Trophoblast cell (in vitro differentiated cells and primary cell): ENCODE measurements at regions not wholly inside any gene's neighbourhood (a gene's known extent, or its start where the extent isn't known, plus 50 kb on each side); places are given as distances from the start of the nearest gene placed in this dataset.

Experiments used
- DNase-seq, 2 donors: peaks; one replicate each; pipeline ENCODE4 v3.0.0-alpha.2; 2016
- H2AFZ ChIP-seq: 2 replicates; pipeline ENCODE4 v1.6.1; 2013; ENCODE audit warnings: low read length, moderate library complexity, mild to moderate bottlenecking; ENCODE audit not compliant: insufficient read depth, poor library complexity
- H2AK5ac ChIP-seq: 2 replicates; pipeline ENCODE4 v1.6.1; 2013; ENCODE audit warnings: mild to moderate bottlenecking, low read length
- H2BK120ac ChIP-seq: 2 replicates; pipeline ENCODE4 v1.6.1; 2013; ENCODE audit warnings: low read length, mild to moderate bottlenecking, moderate library complexity; ENCODE audit not compliant: insufficient read depth, poor library complexity
- H2BK12ac ChIP-seq: 2 replicates; pipeline ENCODE4 v1.6.1; 2013; ENCODE audit warnings: mild to moderate bottlenecking, low read length, moderate library complexity
- H2BK5ac ChIP-seq: 2 replicates; pipeline ENCODE4 v1.6.1; 2013; ENCODE audit warnings: low read length, low read depth, moderate library complexity, mild to moderate bottlenecking; ENCODE audit not compliant: poor library complexity
- H3K14ac ChIP-seq: 2 replicates; pipeline ENCODE4 v1.6.1; 2013; ENCODE audit warnings: mild to moderate bottlenecking, low read length
- H3K18ac ChIP-seq: 2 replicates; pipeline ENCODE4 v1.6.1; 2013; ENCODE audit warnings: mild to moderate bottlenecking, low read length
- H3K23ac ChIP-seq: 2 replicates; pipeline ENCODE4 v1.6.1; 2013; ENCODE audit warnings: low read length
- H3K27ac ChIP-seq: 2 replicates; pipeline ENCODE4 v1.5.1; 2013; ENCODE audit warnings: low read depth, mild to moderate bottlenecking, inconsistent platforms, low read length, moderate library complexity
- H3K27me3 ChIP-seq: 2 replicates; pipeline ENCODE4 v1.6.1; 2013; ENCODE audit warnings: inconsistent platforms, mild to moderate bottlenecking, low read length, moderate library complexity; ENCODE audit not compliant: insufficient read depth
- H3K36me3 ChIP-seq, 2 experiments: 1 replicate in 1 of 2; 2 replicates in 1 of 2; pipeline ENCODE4 v1.6.1; 2013; ENCODE audit warnings: low read length in 2 of 2, mild to moderate bottlenecking in 2 of 2, moderate library complexity in 1 of 2; ENCODE audit not compliant: insufficient read depth in 2 of 2, control insufficient read depth in 1 of 2
- H3K4ac ChIP-seq: 2 replicates; pipeline ENCODE4 v1.6.1; 2013; ENCODE audit warnings: low read depth, mild to moderate bottlenecking, low read length, moderate library complexity
- H3K4me1 ChIP-seq, 2 experiments: 1 replicate in 1 of 2; 2 replicates in 1 of 2; pipeline ENCODE4 v1.6.1; 2013; ENCODE audit warnings: low read length in 2 of 2, mild to moderate bottlenecking in 2 of 2, moderate library complexity in 1 of 2; ENCODE audit not compliant: insufficient read depth in 2 of 2, control insufficient read depth in 1 of 2
- H3K4me2 ChIP-seq: 2 replicates; pipeline ENCODE4 v1.6.1; 2013; ENCODE audit warnings: inconsistent platforms, mild to moderate bottlenecking, low read length, moderate library complexity
- H3K4me3 ChIP-seq: 2 replicates; pipeline ENCODE4 v1.5.1; 2013; ENCODE audit warnings: mild to moderate bottlenecking, low read depth, low read length, inconsistent platforms
- H3K79me1 ChIP-seq: one replicate; pipeline ENCODE4 v1.6.1; 2013; ENCODE audit warnings: low read length
- H3K79me2 ChIP-seq: 2 replicates; pipeline ENCODE4 v1.6.1; 2013; ENCODE audit warnings: low read length, mild to moderate bottlenecking; ENCODE audit not compliant: control insufficient read depth, insufficient read depth, poor library complexity
- H3K9ac ChIP-seq: 2 replicates; pipeline ENCODE4 v1.6.1; 2013; ENCODE audit warnings: mild to moderate bottlenecking, low read length
- H3K9me3 ChIP-seq: 2 replicates; pipeline ENCODE4 v1.6.1; 2013; ENCODE audit warnings: low read depth, mild to moderate bottlenecking, control low read depth, inconsistent platforms, low read length; ENCODE audit not compliant: insufficient read depth
- H4K12ac ChIP-seq: 2 replicates; pipeline ENCODE4 v1.6.1; 2013; ENCODE audit warnings: low read depth, mild to moderate bottlenecking, low read length, moderate library complexity
- H4K8ac ChIP-seq: 2 replicates; pipeline ENCODE4 v1.6.1; 2013; ENCODE audit warnings: low read depth, mild to moderate bottlenecking, low read length, moderate library complexity
- H4K91ac ChIP-seq: one replicate; pipeline ENCODE4 v1.6.1; 2013; ENCODE audit warnings: low read depth, mild to moderate bottlenecking, low read length, moderate library complexity
- WGBS: extraction: QIAGEN DNeasy Blood & Tissue Kit; methylation state at CpG from one replicate; pipeline ENCODE4 v1.1.7; 2013; ENCODE audit warnings: missing lambda C conversion rate; ENCODE audit not compliant: insufficient read length, insufficient coverage; ENCODE audit errors: extremely low coverage; 5-methylcytosine and 5-hydroxymethylcytosine counted together

DNA sequence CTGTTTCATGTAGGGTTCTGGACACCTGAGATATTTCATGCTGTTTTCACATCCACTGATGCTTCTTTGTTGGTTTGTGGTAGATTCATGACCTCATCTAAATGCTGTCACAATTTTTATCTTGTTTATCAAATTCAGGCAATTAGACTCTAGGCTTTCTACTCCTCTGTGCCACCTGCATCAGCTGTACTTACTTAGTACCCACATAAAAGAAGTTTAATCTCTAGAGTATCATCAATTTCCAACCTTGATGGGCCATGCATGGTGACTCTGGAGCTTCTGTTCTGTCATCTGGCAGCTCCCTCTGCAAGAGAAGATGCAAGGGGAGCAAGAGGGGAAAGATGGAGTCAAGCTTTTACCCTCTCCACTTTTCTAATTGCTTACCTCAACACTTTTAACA lies 195.9 kb upstream of the VWC2 start:
- H4K8ac ChIP-seq, result no peak overlapping the region
- no peak overlapping the region for H2AFZ ChIP-seq
- no peaks in the 10 kb centered on the region for H3K79me1 ChIP-seq
- no peaks in the 10 kb centered on the region for H3K79me2 ChIP-seq
- DNase-seq, result no peak
- no peaks in the 10 kb centered on the region for H3K36me3 ChIP-seq
- no peak overlapping the region for H3K18ac ChIP-seq
- H2AK5ac ChIP-seq, result no peak overlapping the region
- no peak overlapping the region for H4K91ac ChIP-seq
- H2BK120ac ChIP-seq, result no peak overlapping the region
- no peak overlapping the region for H4K12ac ChIP-seq
- H3K9me3 ChIP-seq, result no peaks in the 10 kb centered on the region
- no peak overlapping the region for H3K9ac ChIP-seq
- no peak overlapping the region for H3K4ac ChIP-seq
- no peak overlapping the region for H2BK5ac ChIP-seq
- H3K27ac ChIP-seq, result no peak overlapping the region
- H3K27me3 ChIP-seq, result no peaks in the 10 kb centered on the region
- H3K23ac ChIP-seq, result no peak overlapping the region
- H3K4me2 ChIP-seq, result no peak overlapping the region
- no peak overlapping the region for H3K14ac ChIP-seq
- no peak overlapping the region for H2BK12ac ChIP-seq
- H3K4me3 ChIP-seq, result no peak overlapping the region
- no peaks in the 10 kb centered on the region for H3K4me1 ChIP-seq

DNA sequence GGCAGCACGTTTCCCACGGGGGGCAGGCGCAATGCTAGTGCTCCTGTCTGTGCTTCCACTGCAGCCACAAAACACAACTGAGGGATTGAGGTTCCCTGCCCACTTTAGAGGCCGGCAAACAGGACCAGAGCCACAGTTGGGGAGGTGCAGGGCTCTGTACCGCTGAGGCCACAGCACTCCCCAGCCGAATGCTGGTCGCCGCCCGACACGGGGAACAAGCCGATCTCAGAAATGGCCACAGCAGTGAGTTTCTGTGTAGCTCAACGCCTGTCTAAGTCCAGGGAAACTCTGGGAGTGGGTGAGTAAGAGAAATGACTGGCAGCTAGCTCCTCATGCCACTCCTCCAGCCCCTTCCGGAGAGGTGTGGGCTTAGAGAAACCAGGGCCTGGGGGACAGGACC lies 194.0 kb upstream of the VWC2 start:
- Histone ChIP-seq H2BK5ac (no peak overlapping the region), H3K27ac (no peak overlapping the region), H3K4me3 (no peak overlapping the region), H3K4me2 (no peak overlapping the region), H3K23ac (no peak overlapping the region), H3K27me3 (no peaks in the 10 kb centered on the region), H3K14ac (no peak overlapping the region), H3K79me1 (no peaks in the 10 kb centered on the region), H3K9ac (no peak overlapping the region), H2BK120ac (no peak overlapping the region), H3K79me2 (no peaks in the 10 kb centered on the region), H3K4me1 (no peaks in the 10 kb centered on the region), H4K91ac (no peak overlapping the region), H2AK5ac (no peak overlapping the region), H2AFZ (no peak overlapping the region), H4K8ac (no peak overlapping the region), H3K9me3 (no peaks in the 10 kb centered on the region), H3K18ac (no peak overlapping the region), H4K12ac (no peak overlapping the region), H2BK12ac (no peak overlapping the region), H3K36me3 (no peaks in the 10 kb centered on the region), H3K4ac (no peak overlapping the region)
- WGBS, result no CpG with 5 or more reads among the region's 13 CpGs
- no peak for DNase-seq

DNA sequence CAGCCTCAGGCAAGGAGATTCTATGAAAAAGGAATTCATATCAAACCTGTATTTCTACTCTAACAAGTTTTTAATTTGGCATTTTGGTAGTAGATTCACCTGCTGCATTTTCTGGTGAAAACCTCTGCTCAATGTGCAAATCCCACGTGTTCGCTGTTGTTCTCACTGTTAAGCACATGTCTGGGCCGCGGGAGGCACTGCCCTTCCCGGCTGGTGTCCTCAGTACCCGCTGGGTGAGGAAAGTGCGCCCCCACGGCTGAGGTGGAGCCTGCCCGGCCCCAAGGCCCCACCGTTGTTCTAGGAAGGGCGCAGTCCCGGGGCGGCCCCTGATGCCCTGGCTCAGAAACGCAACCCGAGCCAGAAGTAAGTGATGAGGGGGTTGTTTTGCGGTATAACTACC lies 193.4 kb upstream of the VWC2 start:
- H4K91ac ChIP-seq, result no peak overlapping the region
- no peak for DNase-seq
- H3K23ac ChIP-seq, result no peak overlapping the region
- no peaks in the 10 kb centered on the region for H3K79me1 ChIP-seq
- H3K18ac ChIP-seq, result no peak overlapping the region
- H4K8ac ChIP-seq, result no peak overlapping the region
- H3K9me3 ChIP-seq, result no peaks in the 10 kb centered on the region
- H2BK120ac ChIP-seq, result no peak overlapping the region
- no peak overlapping the region for H2AFZ ChIP-seq
- no peak overlapping the region for H2AK5ac ChIP-seq
- no peak overlapping the region for H3K4me3 ChIP-seq
- H3K4ac ChIP-seq, result no peak overlapping the region
- no peak overlapping the region for H3K27ac ChIP-seq
- no peak overlapping the region for H3K4me2 ChIP-seq
- no peaks in the 10 kb centered on the region for H3K79me2 ChIP-seq
- H3K36me3 ChIP-seq, result no peaks in the 10 kb centered on the region
- no peak overlapping the region for H2BK12ac ChIP-seq
- no peak overlapping the region for H4K12ac ChIP-seq
- WGBS, result no CpG with 5 or more reads among the region's 16 CpGs
- no peak overlapping the region for H3K14ac ChIP-seq
- no peaks in the 10 kb centered on the region for H3K4me1 ChIP-seq
- no peaks in the 10 kb centered on the region for H3K27me3 ChIP-seq
- no peak overlapping the region for H3K9ac ChIP-seq
- no peak overlapping the region for H2BK5ac ChIP-seq

DNA sequence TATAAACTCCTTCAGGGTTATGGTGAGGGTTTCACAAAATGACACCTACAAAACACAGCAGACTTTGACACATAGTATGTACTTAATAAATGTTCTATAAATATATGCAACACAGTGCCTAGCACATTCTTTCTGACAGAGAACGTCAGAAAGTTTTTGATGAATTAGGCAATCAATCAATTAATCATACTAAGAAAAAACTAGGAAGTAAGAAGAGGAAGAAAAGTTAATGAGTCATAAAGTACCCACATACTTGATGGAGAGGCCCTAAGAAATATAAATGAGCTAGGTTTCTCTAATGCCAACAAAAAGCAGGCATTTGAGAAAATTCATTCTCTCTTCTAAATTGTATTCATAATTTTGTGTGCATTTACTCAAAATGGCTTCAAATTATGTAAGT lies 192.7 kb upstream of the VWC2 start:
- Histone ChIP-seq H3K36me3 (no peaks in the 10 kb centered on the region), H4K8ac (no peak overlapping the region), H3K4ac (no peak overlapping the region), H2BK12ac (no peak overlapping the region), H4K91ac (no peak overlapping the region), H3K14ac (no peak overlapping the region), H3K4me2 (no peak overlapping the region), H3K79me2 (no peaks in the 10 kb centered on the region), H3K27ac (no peak overlapping the region), H2AK5ac (no peak overlapping the region), H2AFZ (no peak overlapping the region), H3K79me1 (no peaks in the 10 kb centered on the region), H3K18ac (no peak overlapping the region), H4K12ac (no peak overlapping the region), H3K9me3 (no peaks in the 10 kb centered on the region), H2BK120ac (no peak overlapping the region), H3K4me1 (no peaks in the 10 kb centered on the region), H3K23ac (no peak overlapping the region), H3K27me3 (no peaks in the 10 kb centered on the region), H3K9ac (no peak overlapping the region), H2BK5ac (no peak overlapping the region), H3K4me3 (no peak overlapping the region)
- DNase-seq, result no peak
- no CpG with 5 or more reads among the region's 1 CpG for WGBS

DNA sequence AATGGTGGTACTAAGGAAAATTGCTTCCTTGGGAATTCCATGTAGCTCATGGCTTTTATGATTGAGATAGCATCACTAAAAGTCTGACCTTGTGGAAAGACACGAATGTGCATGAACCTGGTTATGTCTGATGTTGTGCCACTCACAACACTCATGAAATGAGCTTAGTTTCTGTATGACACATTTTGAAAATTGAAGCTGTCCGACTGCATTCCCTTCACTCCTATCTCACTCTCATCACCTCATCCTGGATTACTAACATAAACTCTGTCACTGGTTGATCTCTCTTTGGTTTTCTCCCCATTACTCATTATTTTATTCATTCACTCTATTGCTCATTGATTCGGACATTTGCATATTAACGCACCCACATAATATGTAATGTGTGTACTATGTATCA lies 190.0 kb upstream of the VWC2 start:
- DNase-seq, result peak; percentile 66 to 69
- H3K36me3 ChIP-seq, result no peaks in the 10 kb centered on the region
- no peak overlapping the region for H3K4ac ChIP-seq
- no peak overlapping the region for H3K9ac ChIP-seq
- no peak overlapping the region for H4K12ac ChIP-seq
- no peak overlapping the region for H3K14ac ChIP-seq
- no peak overlapping the region for H3K4me3 ChIP-seq
- no CpG with 5 or more reads among the region's 4 CpGs for WGBS
- H3K27me3 ChIP-seq, result no peaks in the 10 kb centered on the region
- no peak overlapping the region for H3K23ac ChIP-seq
- no peak overlapping the region for H4K91ac ChIP-seq
- H3K9me3 ChIP-seq, result no peaks in the 10 kb centered on the region
- H3K27ac ChIP-seq, result no peak overlapping the region
- no peak overlapping the region for H2AFZ ChIP-seq
- H3K79me2 ChIP-seq, result no peaks in the 10 kb centered on the region
- H3K4me2 ChIP-seq, result no peak overlapping the region
- no peak overlapping the region for H2BK120ac ChIP-seq
- H2AK5ac ChIP-seq, result no peak overlapping the region
- no peak overlapping the region for H2BK5ac ChIP-seq
- no peak overlapping the region for H2BK12ac ChIP-seq
- no peak overlapping the region for H3K18ac ChIP-seq
- no peaks in the 10 kb centered on the region for H3K79me1 ChIP-seq
- no peaks in the 10 kb centered on the region for H3K4me1 ChIP-seq
- no peak overlapping the region for H4K8ac ChIP-seq
